Thymus (tissue), 11 donors: ENCODE measurements at regions not wholly inside any gene's neighbourhood (a gene's known extent, or its start where the extent isn't known, plus 50 kb on each side); places are given as distances from the start of the nearest gene placed in this dataset.

Source experiments
- DNase-seq, 9 donors: peaks; one replicate each; pipeline ENCODE4 v3.0.0-alpha.2; 2013; ENCODE audit warnings: low spot score in 9 of 9, low read depth in 6 of 9, missing footprints in 1 of 9
- H3K27ac ChIP-seq, 2 donors: one replicate each; pipeline ENCODE4 v1.5.1; 2013; ENCODE audit warnings: control low read depth in 1 of 2, low read depth in 1 of 2, low read length in 1 of 2, mild to moderate bottlenecking in 1 of 2, moderate library complexity in 1 of 2
- H3K27me3 ChIP-seq, 2 donors: one replicate each; pipeline ENCODE4 v1.5.1; 2013; ENCODE audit warnings: low read length in 1 of 2; ENCODE audit not compliant: control insufficient read depth in 2 of 2, insufficient read depth in 1 of 2
- H3K36me3 ChIP-seq, 2 donors: one replicate each; pipeline ENCODE4 v1.5.1; 2013; ENCODE audit warnings: low read length in 1 of 2, mild to moderate bottlenecking in 1 of 2, moderate library complexity in 1 of 2; ENCODE audit not compliant: control insufficient read depth in 2 of 2, insufficient read depth in 2 of 2
- H3K4me1 ChIP-seq, 2 donors: one replicate each; pipeline ENCODE4 v1.5.1; 2013; ENCODE audit warnings: low read length in 2 of 2; ENCODE audit not compliant: control insufficient read depth in 2 of 2, insufficient read depth in 2 of 2
- H3K4me3 ChIP-seq, 2 donors: one replicate each; pipeline ENCODE4 v1.5.1; 2013; ENCODE audit warnings: low read length in 2 of 2, control low read depth in 1 of 2, mild to moderate bottlenecking in 1 of 2
- H3K9me3 ChIP-seq, 2 donors: one replicate each; pipeline ENCODE4 v1.5.1; 2013; ENCODE audit warnings: low read length in 1 of 2, mild to moderate bottlenecking in 1 of 2; ENCODE audit not compliant: control insufficient read depth in 2 of 2, insufficient read depth in 1 of 2
- WGBS: extraction: QIAGEN DNeasy Blood & Tissue Kit; methylation state at CpG from one replicate; pipeline ENCODE4 v1.1.7; 2013; 5-methylcytosine and 5-hydroxymethylcytosine counted together
- donor health status: healthy.

DNA sequence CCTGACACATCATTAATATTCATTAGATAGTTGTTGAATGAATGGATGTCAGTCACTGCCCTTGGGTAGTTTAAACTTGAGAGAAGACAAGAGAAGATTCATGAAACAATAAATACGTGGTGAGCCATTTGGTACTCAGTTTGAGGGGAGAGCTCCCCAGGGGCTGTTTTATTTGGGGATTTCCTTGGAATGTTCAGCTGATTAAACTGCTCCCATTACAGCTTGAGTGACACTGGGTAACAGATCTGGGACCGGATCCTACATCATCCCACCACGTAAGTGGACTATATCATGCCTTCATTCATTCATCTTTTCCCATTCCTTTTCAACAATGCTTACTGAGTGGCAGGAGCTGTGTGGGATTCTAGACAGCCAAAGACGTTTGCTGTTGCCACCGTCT is 162.0 kb downstream of the FAT3 start:
- Histone ChIP-seq H3K27ac (no peak overlapping the region), H3K9me3 (no peaks in the 10 kb centered on the region), H3K4me3 (no peak overlapping the region), H3K27me3 (no peaks in the 10 kb centered on the region), H3K4me1 (no peaks in the 10 kb centered on the region), H3K36me3 (no peaks in the 10 kb centered on the region)
- 96% methylated on average over 5 of the region's 5 CpGs for WGBS
- DNase-seq = no peak

GRCh38 chr11:92387859-92388258 is 163.2 kb downstream of the FAT3 start:
- Histone ChIP-seq H3K9me3 (no peaks in the 10 kb centered on the region), H3K27ac (no peak overlapping the region), H3K4me1 (no peaks in the 10 kb centered on the region), H3K4me3 (no peak overlapping the region), H3K36me3 (no peaks in the 10 kb centered on the region), H3K27me3 (no peaks in the 10 kb centered on the region)
- DNase-seq = no peak

DNA sequence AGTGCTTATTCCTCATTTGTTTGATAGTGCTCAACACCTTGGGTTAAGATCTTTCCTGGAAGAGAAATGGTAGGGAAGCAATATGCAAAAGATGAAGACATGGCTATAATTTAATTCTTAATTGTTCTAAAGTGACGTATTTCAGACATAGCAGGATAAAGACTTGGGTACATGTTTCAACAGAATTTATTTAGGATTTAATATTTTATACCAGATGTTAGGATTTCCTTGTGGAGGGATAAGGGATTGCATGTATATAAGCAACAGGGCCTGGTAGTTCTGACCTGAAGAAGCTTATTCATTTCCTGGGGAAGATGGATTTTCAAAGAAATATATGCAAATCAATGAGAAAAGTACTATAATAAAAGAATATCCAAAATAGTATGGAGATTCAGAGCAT is 163.8 kb downstream of the FAT3 start:
- H3K27me3 ChIP-seq = no peaks in the 10 kb centered on the region

GRCh38 chr11:92390783-92391182 is 166.2 kb downstream of the FAT3 start:
- H3K36me3 ChIP-seq = no peaks in the 10 kb centered on the region
- H3K4me1 ChIP-seq = no peaks in the 10 kb centered on the region
- H3K27ac ChIP-seq = no peak overlapping the region
- no peaks in the 10 kb centered on the region for H3K27me3 ChIP-seq
- H3K4me3 ChIP-seq = no peak overlapping the region
- H3K9me3 ChIP-seq = no peaks in the 10 kb centered on the region
- DNase-seq = no peak

More for the DNA sequence above, 163.8 kb downstream of the FAT3 start:
- Histone ChIP-seq H3K27ac (no peak overlapping the region), H3K4me1 (no peaks in the 10 kb centered on the region), H3K9me3 (no peaks in the 10 kb centered on the region), H3K36me3 (no peaks in the 10 kb centered on the region), H3K4me3 (no peak overlapping the region)
- WGBS = 95% methylated on average over 1 of the region's 1 CpG
- no peak for DNase-seq

GRCh38 chr11:92391364-92391763 is 166.7 kb downstream of the FAT3 start:
- no peak overlapping the region for H3K4me3 ChIP-seq
- H3K27ac ChIP-seq = no peak overlapping the region
- DNase-seq = no peak
- H3K4me1 ChIP-seq = no peaks in the 10 kb centered on the region
- no peaks in the 10 kb centered on the region for H3K36me3 ChIP-seq
- H3K27me3 ChIP-seq = no peaks in the 10 kb centered on the region
- H3K9me3 ChIP-seq = no peaks in the 10 kb centered on the region

DNA sequence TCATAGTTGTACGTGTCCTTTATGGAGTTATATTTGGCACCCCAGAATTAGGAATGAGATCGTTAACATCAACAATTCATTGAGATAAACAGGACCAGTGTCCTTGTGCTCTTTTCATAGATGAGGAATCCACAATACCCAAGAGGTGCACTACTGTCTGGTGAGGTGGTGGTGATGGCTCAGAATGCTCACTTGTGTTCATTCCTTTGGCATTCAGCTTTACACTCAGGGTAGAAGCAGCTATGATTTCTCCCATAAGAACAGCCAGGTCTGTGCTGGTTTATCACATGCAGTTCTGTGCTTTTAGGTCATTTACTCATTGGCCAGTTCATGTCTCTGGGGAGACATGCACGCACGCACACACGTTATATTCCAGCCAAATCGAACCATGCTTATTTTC is 167.2 kb downstream of the FAT3 start:
- Histone ChIP-seq H3K4me1 (no peaks in the 10 kb centered on the region), H3K4me3 (no peak overlapping the region), H3K27me3 (no peaks in the 10 kb centered on the region), H3K27ac (no peak overlapping the region), H3K36me3 (no peaks in the 10 kb centered on the region), H3K9me3 (no peaks in the 10 kb centered on the region)
- 96% methylated on average over 6 of the region's 6 CpGs for WGBS
- DNase-seq = no peak

- Histone ChIP-seq H3K4me3 (no peak overlapping the region), H3K27me3 (no peaks in the 10 kb centered on the region), H3K27ac (no peak overlapping the region), H3K9me3 (no peaks in the 10 kb centered on the region), H3K4me1 (no peaks in the 10 kb centered on the region), H3K36me3 (no peaks in the 10 kb centered on the region)
- DNase-seq = no peak
- 95% methylated on average over 5 of the region's 5 CpGs for WGBS
Measured at GRCh38 chr11:92393218-92393617, 168.6 kb downstream of the FAT3 start.

GRCh38 chr11:92396133-92396532 is 171.5 kb downstream of the FAT3 start:
- DNase-seq = no peak
- no peaks in the 10 kb centered on the region for H3K27me3 ChIP-seq
- H3K9me3 ChIP-seq = no peaks in the 10 kb centered on the region
- no peak overlapping the region for H3K27ac ChIP-seq
- no peaks in the 10 kb centered on the region for H3K36me3 ChIP-seq
- no peaks in the 10 kb centered on the region for H3K4me1 ChIP-seq
- no peak overlapping the region for H3K4me3 ChIP-seq
- 97% methylated on average over 1 of the region's 1 CpG for WGBS

GRCh38 chr11:92397221-92397755 is 172.7 kb downstream of the FAT3 start:
- Histone ChIP-seq H3K4me1 (no peaks in the 10 kb centered on the region), H3K27ac (no peak overlapping the region), H3K4me3 (no peak overlapping the region), H3K27me3 (no peaks in the 10 kb centered on the region), H3K36me3 (no peaks in the 10 kb centered on the region), H3K9me3 (no peaks in the 10 kb centered on the region)
- WGBS = 97% methylated on average over 9 of the region's 9 CpGs
- no peak for DNase-seq

DNA sequence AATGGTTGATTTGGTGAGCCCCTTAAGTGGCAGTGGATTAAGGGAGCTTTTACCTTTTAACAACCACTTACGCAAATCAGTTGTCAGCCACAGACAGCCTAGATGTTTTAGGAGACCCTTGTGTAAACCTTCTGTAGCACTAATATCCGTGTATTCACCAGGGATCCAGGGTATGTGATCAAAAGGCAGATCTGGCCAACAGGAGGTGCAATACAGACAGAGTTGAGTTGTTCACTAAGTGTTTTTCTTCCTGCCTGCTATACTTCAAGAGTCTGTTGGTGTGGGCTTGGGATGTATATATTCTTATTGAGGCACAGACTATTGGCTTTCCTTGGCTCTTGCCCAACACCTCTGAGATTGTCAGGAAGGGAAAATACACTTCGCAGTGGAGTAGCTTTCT is 175.1 kb downstream of the FAT3 start:
- no peak overlapping the region for H3K4me3 ChIP-seq
- no peaks in the 10 kb centered on the region for H3K27me3 ChIP-seq
- no peaks in the 10 kb centered on the region for H3K36me3 ChIP-seq
- H3K27ac ChIP-seq = no peak overlapping the region
- no peaks in the 10 kb centered on the region for H3K4me1 ChIP-seq
- no peak for DNase-seq
- WGBS = 90% methylated on average over 3 of the region's 3 CpGs
- H3K9me3 ChIP-seq = no peaks in the 10 kb centered on the region
